Thyroid gland (tissue), 4 donors: ENCODE measurements at regions not wholly inside any gene's neighbourhood (a gene's known extent, or its start where the extent isn't known, plus 50 kb on each side); places are given as distances from the start of the nearest gene placed in this dataset.

Source experiments
- DNase-seq, 2 donors: peaks; one replicate each; pipeline ENCODE4 v3.0.0-alpha.2; 2019
- H3K27ac ChIP-seq, 3 donors: fragments of 200-600 bp; sonication (generic); 1 replicate in 2 of 3; 2 replicates in 1 of 3; pipeline ENCODE4 v1.5.1; 2016 to 2019; ENCODE audit warnings: mild to moderate bottlenecking in 1 of 3, moderate library complexity in 1 of 3
- H3K27me3 ChIP-seq: fragments of 200-600 bp; sonication (generic); one replicate; pipeline ENCODE4 v1.5.1; 2019
- H3K36me3 ChIP-seq, 2 donors: fragments of 200-600 bp; sonication (generic); one replicate each; pipeline ENCODE4 v1.5.1; 2016 to 2019
- H3K4me1 ChIP-seq, 2 donors: fragments of 200-600 bp; sonication (generic); one replicate each; pipeline ENCODE4 v1.5.1; 2017 to 2019
- H3K4me3 ChIP-seq, 3 donors: fragments of 200-600 bp; sonication (generic); replicated peaks in 1 of 3; 1 replicate in 2 of 3; 2 replicates in 1 of 3; pipeline ENCODE4 v1.5.1; 2016; ENCODE audit warnings: mild to moderate bottlenecking in 1 of 3
- H3K9me3 ChIP-seq: fragments of 200-600 bp; sonication (generic); one replicate; pipeline ENCODE4 v1.5.1; 2017
- POLR2A ChIP-seq, 2 donors: fragments of 450-650 bp; IDR thresholded peaks; one replicate each; pipeline ENCODE4 v1.6.1; 2017; ENCODE audit warnings: antibody characterized with exemption in 2 of 2, mild to moderate bottlenecking in 2 of 2, moderate library complexity in 1 of 2
- WGBS, 2 donors: methylation state at CpG; one replicate each; pipeline ENCODE4 v1.1.5; 2017; 5-methylcytosine and 5-hydroxymethylcytosine counted together
- intact Hi-C: fragments of 100-400 bp; cut with DNase I; formaldehyde crosslinking; loops from one replicate; pipeline ENCODE4 v1.15.1; 2023
- TF ChIP-seq, protein P1 (sequence below), 6 experiments: fragments of 200-600 bp in 3 of 6; fragments of 450-650 bp in 3 of 6; sonication (generic) in 3 of 6; IDR thresholded peaks; one replicate each; pipeline ENCODE4 v1.5.1; 2016 to 2019; ENCODE audit warnings: antibody characterized with exemption in 6 of 6, mild to moderate bottlenecking in 2 of 6, inconsistent platforms in 1 of 6, moderate library complexity in 1 of 6

DNA sequence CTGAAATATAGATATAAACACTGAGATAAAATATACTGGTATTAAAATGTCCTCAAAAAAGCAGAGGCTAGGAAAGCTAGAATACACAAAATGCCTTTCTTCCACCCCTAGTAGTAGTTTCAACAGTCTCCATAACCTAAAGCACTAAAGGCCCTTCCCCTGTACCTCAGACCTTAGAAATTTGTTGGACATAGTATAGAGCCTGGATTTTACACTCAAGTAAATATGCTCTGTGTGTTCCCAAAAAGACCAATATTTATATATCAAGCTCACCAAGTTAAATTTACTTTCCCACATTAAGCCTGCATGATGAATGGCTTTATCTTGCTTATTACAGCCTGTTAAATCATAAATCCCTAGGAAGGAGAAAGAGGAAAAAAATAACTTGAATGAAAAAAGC, 378.7 kb upstream of the AZI2 start:
- H3K4me1 ChIP-seq = no peaks in the 10 kb centered on the region
- TF ChIP-seq POLR2A (IDR thresholded peaks at IDR 0.05) = no peak
- TF ChIP-seq, protein P1, sequence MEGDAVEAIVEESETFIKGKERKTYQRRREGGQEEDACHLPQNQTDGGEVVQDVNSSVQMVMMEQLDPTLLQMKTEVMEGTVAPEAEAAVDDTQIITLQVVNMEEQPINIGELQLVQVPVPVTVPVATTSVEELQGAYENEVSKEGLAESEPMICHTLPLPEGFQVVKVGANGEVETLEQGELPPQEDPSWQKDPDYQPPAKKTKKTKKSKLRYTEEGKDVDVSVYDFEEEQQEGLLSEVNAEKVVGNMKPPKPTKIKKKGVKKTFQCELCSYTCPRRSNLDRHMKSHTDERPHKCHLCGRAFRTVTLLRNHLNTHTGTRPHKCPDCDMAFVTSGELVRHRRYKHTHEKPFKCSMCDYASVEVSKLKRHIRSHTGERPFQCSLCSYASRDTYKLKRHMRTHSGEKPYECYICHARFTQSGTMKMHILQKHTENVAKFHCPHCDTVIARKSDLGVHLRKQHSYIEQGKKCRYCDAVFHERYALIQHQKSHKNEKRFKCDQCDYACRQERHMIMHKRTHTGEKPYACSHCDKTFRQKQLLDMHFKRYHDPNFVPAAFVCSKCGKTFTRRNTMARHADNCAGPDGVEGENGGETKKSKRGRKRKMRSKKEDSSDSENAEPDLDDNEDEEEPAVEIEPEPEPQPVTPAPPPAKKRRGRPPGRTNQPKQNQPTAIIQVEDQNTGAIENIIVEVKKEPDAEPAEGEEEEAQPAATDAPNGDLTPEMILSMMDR (IDR thresholded peaks at IDR 0.05) = no peak
- no peaks in the 10 kb centered on the region for H3K27me3 ChIP-seq
- no peak overlapping the region for H3K4me3 ChIP-seq
- no peak overlapping the region for H3K27ac ChIP-seq
- intact Hi-C loops = no loop called here
- no peak for DNase-seq
- no peaks in the 10 kb centered on the region for H3K9me3 ChIP-seq
- H3K36me3 ChIP-seq = no peaks in the 10 kb centered on the region

DNA sequence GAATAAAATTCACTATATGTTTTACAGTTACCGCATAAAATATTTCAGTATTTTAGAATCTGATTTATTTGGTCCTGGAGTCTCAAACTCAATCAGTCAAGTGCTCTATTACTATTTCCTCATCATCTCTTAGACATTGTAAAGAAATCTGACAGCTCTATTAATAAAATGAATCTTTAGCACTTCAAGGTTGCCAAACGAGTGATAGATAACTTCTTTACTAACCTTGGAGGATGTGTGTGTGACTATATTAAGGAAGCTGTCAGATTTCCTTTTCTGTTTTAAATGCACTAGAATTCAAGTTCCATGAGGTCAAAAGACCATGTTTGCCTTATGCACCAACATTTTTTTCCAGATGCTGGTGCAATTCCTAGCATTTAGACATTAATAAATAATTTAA, 389.8 kb upstream of the AZI2 start:
- DNase-seq = no peak
- no peak overlapping the region for H3K4me3 ChIP-seq
- no peaks in the 10 kb centered on the region for H3K4me1 ChIP-seq
- no peak overlapping the region for H3K27ac ChIP-seq
- intact Hi-C loops = no loop called here
- no peaks in the 10 kb centered on the region for H3K9me3 ChIP-seq
- H3K27me3 ChIP-seq = no peaks in the 10 kb centered on the region
- 87 to 88% methylated on average over 2 of the region's 2 CpGs for WGBS, 2 donors
- TF ChIP-seq, protein P1 (IDR thresholded peaks at IDR 0.05) = no peak
- TF ChIP-seq POLR2A (IDR thresholded peaks at IDR 0.05) = no peak
- no peaks in the 10 kb centered on the region for H3K36me3 ChIP-seq

DNA sequence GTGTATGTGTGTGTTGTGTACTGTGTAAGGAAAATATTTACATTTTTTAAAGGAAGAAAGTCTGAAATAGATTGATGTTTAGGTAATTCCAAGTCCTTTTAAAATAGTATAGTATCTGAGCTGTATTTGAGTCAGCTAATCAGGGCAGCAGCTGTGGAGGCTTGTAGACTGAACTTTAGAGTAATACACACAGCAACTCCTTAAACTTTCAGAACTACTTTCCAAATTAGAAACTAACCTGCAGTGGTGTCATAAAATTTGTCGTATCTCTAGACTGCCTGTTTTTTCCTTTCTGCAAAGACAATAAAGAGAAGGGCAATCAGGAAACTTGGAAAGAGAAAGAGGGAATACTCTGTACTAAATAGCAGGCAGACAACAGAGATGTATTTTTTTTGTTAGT, 391.0 kb upstream of the AZI2 start:
- H3K9me3 ChIP-seq = no peaks in the 10 kb centered on the region
- no peaks in the 10 kb centered on the region for H3K4me1 ChIP-seq
- no peaks in the 10 kb centered on the region for H3K36me3 ChIP-seq
- TF ChIP-seq POLR2A (IDR thresholded peaks at IDR 0.05) = no peak
- TF ChIP-seq, protein P1 (IDR thresholded peaks at IDR 0.05) = no peak
- H3K27me3 ChIP-seq = no peaks in the 10 kb centered on the region
- no peak overlapping the region for H3K27ac ChIP-seq
- H3K4me3 ChIP-seq = no peak overlapping the region
- WGBS, 2 donors = 70 to 79% methylated on average over 1 of the region's 1 CpG
- no peak for DNase-seq
- intact Hi-C loops = no loop called here

DNA sequence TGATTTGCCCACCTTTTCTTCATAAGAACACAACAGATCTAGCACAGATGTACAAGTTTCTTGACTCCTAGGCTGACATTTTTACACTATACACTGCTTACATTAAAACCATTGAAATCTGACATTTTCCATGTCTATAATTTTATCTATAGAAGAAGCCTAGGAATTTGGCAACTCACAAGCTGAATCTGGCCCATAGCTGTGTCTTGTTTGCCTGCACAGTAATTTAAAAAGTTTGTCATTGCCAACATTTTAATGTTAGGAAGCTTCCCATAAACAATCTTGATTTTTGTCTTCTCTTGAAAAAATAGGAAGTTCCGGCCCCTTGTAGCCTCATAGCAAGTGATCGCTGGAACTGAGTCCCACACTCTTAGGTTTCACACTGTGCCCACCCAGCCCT, 394.6 kb upstream of the AZI2 start:
- peaks cover 0 to 6% of the 10 kb centered on the region in 2 donors for H3K4me1 ChIP-seq
- DNase-seq = no peak
- no peaks in the 10 kb centered on the region for H3K36me3 ChIP-seq
- no peak overlapping the region for H3K4me3 ChIP-seq
- H3K9me3 ChIP-seq = no peaks in the 10 kb centered on the region
- H3K27ac ChIP-seq = no peak overlapping the region
- intact Hi-C loops = no loop called here
- TF ChIP-seq POLR2A (IDR thresholded peaks at IDR 0.05) = no peak
- TF ChIP-seq, protein P1 (IDR thresholded peaks at IDR 0.05) = no peak
- WGBS, 2 donors = 83% methylated on average over 2 of the region's 2 CpGs
- H3K27me3 ChIP-seq = no peaks in the 10 kb centered on the region

DNA sequence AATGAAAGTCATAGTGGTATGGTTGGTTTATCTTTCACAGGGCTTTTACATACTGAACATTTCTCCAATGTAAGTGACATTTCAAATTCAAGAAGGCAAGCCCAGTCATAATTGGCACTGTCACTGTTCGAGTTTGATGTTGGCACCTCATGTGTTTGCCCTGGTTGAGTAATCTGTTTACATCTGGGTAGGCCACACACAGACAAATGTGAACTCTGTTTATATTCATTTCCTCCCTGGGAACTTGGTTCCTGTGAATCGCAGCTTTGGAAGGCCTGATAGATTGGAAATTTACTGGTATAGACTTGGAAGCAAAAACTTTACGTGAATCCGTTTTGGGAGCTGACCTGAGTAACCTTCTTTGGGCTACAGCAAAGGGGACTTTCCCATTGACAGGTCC, 395.2 kb upstream of the AZI2 start:
- H3K36me3 ChIP-seq = no peaks in the 10 kb centered on the region
- no peaks in the 10 kb centered on the region for H3K27me3 ChIP-seq
- H3K9me3 ChIP-seq = no peaks in the 10 kb centered on the region
- intact Hi-C loops = no loop called here
- DNase-seq = no peak
- no peak for TF ChIP-seq POLR2A (IDR thresholded peaks at IDR 0.05)
- TF ChIP-seq, protein P1 (IDR thresholded peaks at IDR 0.05) = no peak
- H3K27ac ChIP-seq = no peak overlapping the region
- H3K4me1 ChIP-seq = peaks cover 0 to 6% of the 10 kb centered on the region in 2 donors
- no peak overlapping the region for H3K4me3 ChIP-seq
- WGBS, 2 donors = 80 to 87% methylated on average over 4 of the region's 4 CpGs
